Amniotic epithelial cell (primary cell): ENCODE measurements at regions not wholly inside any gene's neighbourhood (a gene's known extent, or its start where the extent isn't known, plus 50 kb on each side); places are given as distances from the start of the nearest gene placed in this dataset.

ENCODE experiments used
- DNase-seq: peaks from one replicate; pipeline ENCODE4 v3.0.0-alpha.2; 2010; ENCODE audit warnings: low read depth

DNA sequence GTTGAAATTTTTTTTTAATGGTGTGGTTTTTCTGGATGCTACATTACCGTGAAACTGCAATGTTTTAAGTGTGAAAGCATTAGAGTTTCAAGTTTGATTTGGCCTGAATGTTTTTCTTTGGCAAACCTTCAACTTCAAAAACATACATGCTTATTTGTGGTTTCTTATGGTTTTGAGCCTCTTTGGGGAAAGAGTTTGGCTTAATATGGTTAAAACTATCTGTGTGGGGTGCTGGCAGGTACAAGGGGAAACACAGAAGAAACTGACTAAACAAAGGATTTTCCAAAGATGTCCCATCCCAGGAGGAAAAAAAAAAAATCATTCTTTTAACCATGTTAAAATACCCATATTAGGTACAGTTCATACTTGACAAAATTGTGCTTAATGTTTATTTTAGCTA is 121.1 kb downstream of the HGF start:
- no peak for DNase-seq

DNA sequence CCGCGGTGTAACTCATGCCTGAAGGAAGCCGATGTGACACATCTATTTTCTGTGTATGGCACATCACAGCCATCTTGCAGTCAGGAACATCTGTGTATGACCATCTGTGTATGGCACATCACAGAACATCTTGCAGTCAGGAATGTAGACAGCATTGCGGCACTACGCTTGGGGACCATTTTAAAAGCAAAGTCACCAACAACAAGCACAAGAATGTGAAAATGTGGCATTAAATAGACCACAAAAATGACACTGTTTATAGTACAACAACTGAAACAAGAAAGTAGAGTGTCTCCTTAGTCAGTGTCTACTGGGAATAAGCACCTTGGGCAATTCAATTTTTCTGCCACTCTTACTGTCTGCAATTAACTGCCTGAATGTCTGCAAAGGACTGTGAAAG is 124.4 kb downstream of the HGF start:
- DNase-seq, result no peak

GRCh38 chr7:81641873-81642272 is 128.0 kb downstream of the HGF start:
- DNase-seq, result no peak

DNA sequence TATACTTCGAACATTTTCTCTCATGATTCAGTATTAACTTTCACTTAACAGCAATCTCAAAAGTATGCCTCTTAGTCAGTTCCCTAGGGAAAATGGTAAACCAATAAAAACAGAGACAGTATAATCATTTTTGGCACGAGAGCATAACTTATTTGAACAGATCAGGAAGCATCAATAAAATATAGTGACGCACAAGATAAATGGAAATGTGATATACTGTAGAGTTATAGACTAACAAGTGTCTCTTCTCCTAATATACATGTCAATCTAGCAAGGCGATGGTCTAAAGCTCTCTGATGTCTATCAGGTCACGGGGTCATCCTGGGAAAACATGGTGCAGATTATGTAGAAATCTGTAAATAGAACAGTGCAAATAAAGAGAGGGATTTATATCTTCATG is 131.6 kb downstream of the HGF start:
- DNase-seq, result no peak

DNA sequence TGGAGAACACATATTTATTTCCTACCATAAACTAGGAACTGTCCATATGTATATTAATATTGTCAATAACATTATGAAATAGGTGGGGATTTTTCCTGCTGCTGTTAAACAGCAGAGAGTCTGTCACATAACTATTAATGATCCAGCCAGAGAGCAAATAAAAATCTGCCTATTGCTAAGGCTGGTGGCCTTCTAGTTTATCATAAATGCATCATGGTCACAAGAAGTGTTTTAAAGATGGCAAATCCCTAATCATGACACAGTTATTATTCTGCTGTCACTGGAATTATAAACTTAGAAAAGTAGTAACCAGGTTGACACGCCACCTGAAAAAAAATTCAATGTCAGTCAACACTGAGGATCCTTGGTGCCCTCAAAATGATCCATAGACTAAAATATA is 132.3 kb downstream of the HGF start:
- no peak for DNase-seq

- DNase-seq, result no peak
Observed at GRCh38 chr7:81632418-81632817, 137.4 kb downstream of the HGF start.

DNA sequence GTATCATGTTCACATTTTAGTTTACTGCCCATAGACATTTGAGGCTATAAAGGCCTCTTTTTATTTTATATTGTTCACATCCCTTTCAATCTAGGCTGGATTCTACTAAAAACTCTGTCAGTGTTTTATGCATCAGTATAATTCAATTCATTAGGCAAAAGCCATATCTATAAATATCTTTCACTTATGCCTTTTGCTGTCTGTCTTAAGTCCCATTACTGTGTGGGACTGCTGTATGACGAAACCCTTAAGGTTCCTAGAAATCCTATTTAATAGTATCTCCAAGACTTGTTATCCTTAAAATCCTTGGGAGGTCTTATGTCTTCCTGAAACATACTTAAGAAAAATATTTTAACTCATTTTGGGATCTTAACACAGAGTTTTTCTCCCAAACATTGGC is 139.2 kb downstream of the HGF start:
- DNase-seq, result no peak

GRCh38 chr7:81629702-81630101 is 140.1 kb downstream of the HGF start:
- DNase-seq, result no peak

DNA sequence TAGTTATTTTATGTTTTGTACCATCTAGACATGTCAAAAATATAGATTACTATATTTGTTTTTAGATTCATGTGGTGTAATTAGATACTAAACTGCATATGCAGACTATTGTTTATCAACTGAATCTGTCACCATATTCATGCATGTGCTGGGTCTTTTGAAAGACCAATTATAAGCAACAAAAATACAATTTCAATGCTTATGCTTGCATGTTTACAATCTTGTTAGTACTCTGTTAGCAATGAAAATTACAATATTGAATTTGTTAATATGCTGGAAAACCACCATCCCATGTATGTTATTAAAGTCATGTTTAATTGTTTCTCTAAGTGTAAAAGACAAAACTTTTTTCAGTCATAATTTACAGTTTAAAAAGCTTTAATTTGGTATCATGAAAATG is 140.9 kb downstream of the HGF start:
- no peak for DNase-seq

GRCh38 chr7:81627536-81628287 is 142.1 kb downstream of the HGF start:
- DNase-seq, result peak; percentile 67

DNA sequence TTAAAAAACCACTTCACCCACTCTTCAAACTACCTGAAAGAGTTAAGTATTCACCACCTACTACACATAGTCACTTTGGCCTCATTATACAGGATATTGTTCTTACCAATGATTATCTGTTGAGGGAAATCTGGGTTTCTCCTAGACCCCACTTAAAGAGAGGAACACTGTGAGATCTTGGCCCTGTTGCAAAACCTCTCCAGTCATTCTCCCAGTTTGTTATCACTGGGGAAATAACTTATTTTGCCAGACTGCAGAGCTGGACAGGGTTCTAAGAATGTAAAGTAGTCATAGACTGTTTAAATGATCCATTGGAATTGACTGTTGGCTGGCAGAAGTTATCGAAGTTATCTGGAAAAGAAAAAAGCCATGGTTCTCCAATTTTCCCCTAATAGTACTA is 143.8 kb downstream of the HGF start:
- DNase-seq, result peak; percentile 60

DNA sequence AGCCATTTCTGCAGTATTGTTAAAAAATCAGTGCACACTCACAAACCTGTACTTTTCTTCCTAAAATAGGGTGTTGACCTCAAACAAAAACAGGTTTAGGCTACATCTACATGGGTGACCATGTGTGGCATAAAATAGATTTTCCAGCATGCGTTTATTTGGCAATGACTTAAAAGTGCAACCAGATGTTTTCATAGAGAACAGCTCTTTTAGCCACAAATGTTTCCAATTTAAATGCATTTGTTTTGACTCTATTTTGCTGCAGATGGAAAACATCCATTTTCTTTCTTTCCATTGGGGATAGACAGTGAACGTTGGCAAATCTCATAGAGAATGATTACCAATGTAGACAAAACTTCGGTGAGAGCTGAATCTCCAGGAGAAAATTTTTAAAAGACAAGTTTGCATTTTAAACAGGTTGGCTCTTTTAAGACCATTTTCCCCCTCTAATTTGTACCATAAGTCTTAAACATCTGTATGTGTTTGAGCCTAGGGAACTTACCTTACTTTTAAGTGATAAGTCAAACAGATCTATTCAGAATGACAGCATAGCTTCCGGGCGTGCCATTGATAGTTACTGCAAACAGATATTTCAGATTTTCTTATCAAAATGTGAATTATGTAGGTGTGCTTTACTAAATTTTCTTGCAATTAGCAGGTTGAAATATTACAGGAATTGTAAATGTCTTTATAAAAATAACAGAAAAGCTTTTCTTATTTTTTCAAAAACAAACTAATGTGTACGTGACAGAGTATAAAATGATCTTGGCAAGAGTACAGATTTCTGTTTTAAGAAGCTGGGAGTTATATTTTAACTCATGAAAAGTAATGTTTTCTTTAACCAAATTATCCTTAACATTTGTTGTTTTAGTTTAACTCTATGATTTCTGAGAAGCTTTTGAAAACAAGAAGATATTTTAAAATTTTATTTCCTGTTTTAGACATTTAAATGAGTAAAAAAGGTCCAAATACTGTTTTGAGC is 144.9 kb downstream of the HGF start:
- no peak for DNase-seq

- DNase-seq, result peak; percentile 27
Observed at GRCh38 chr7:81624021-81624592, 145.7 kb downstream of the HGF start.

- DNase-seq, result peak; percentile 39
Observed at GRCh38 chr7:81623251-81623855, 146.5 kb downstream of the HGF start.

DNA sequence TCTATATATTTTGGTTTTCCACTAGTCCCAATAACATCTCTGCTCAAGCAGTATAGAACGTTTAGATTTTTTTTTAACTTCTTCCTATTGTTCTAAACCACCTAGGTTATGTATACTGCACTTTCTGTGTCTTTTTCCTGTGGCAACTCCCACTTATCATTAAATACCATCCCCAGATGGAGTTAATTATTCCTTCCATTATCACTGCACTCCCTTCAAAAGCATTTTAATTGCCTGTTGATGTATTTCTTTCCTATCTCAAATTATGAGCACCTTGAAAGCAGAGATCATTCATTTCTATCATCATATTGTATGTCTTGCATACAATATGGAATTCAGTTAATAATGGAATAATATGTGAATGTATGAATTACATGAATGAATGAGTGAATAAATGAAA is 148.0 kb downstream of the HGF start:
- no peak for DNase-seq

DNA sequence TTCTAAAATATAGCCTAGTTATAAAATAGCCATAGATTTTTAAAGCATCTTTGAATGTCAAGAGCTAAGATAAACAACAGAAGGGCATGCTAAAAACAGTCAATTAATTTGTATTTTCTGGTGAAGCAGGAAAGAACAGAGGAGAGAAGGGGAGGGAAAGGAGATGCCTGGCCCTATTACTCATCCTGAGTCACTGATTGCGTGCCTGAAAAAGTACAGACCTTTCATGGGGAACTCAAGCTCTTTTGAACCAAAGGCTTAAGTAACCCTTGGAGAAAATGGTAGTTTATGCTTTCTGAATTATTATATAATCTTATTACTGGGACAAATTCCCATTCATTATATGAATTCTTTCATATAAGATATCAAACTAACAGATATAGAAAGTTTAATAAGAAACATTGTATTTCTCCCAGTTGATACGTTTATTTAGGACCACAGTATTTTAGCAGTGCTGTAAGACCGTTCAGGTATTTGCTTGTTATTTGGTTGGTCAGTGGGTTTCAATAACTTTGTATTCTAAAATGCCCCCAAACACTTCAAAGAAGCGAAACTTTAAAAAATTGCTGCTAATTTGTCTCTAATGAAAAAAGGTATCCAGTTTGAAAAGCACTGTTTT is 151.3 kb downstream of the HGF start:
- peak; percentile 94 for DNase-seq

DNA sequence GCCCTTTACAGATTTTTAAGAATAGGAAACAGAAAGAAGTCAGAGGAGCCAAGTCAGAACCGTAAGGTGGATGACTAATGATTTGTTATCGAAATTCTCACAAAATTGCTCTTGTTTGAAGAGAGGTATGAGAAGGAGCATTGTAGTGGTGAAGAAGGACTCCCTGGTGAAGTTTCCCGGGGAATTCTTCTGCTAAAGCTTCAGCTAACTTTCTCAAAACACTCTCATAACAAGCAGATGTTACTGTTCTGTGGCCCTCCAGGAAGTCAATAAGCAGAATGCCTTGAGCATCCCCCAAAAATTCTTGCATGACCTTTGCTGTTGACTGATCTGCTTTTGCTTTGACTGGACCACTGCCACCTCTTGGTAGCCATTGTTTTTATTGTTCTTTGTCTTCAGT is 152.9 kb downstream of the HGF start:
- DNase-seq, result peak; percentile 31

GRCh38 chr7:81611805-81612204 is 158.0 kb downstream of the HGF start:
- no peak for DNase-seq

- DNase-seq, result no peak
Observed at GRCh38 chr7:81611040-81611439, 158.8 kb downstream of the HGF start.

- DNase-seq, result peak; percentile 90
Observed at GRCh38 chr7:81608748-81609382, 161.0 kb downstream of the HGF start.

DNA sequence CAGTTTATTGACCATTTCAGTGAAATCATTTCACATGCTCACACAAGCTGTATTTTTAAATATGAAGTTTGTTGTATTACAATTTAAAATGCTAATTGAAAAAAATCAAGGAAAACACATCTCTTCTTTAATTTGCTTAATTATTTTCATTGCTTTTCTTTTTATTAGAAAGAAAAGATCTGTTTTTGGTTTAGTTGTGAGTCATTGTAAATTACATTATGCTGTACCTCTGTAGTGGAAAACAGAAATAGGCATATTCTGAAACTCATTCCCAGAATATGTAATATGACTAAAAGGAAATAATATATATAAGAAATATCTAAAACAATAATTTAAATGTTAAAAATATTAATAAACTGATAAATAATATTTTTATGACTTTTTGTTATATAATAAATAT is 161.9 kb downstream of the HGF start:
- no peak for DNase-seq
